GM10266 (cell line): ENCODE measurements at regions not wholly inside any gene's neighbourhood (a gene's known extent, or its start where the extent isn't known, plus 50 kb on each side); places are given as distances from the start of the nearest gene placed in this dataset.

Source experiments
- DNase-seq: peaks from one replicate; pipeline ENCODE4 v3.0.0; 2012; ENCODE audit errors: extremely low spot score
- TF ChIP-seq, protein P1 (sequence below): IDR thresholded peaks from 2 replicates; pipeline ENCODE4 v1.5.1; 2012; ENCODE audit warnings: mild to moderate bottlenecking, low read depth; ENCODE audit not compliant: control insufficient read depth, insufficient read depth; ENCODE audit errors: missing control alignments

DNA sequence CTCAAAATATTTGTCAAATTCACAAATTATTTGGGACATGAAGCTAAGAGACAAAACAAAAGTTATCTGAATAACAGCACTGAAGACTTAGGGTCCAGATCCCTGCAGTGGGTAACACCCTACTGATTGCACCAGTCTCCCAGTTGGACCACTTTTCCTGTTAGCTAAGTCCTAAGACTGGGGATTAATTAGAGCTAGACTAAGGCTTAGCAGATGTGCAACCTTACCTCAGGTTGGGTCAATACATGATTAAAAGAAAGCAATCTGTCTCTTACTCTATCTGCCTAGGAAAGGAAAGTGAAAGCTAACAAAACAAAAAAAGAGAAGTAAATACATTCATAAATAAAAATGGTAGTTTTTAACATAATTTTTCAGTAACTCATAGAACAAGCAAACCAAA lies 737.2 kb upstream of the CHRM3 start:
- DNase-seq, result no peak
- TF ChIP-seq, protein P1, sequence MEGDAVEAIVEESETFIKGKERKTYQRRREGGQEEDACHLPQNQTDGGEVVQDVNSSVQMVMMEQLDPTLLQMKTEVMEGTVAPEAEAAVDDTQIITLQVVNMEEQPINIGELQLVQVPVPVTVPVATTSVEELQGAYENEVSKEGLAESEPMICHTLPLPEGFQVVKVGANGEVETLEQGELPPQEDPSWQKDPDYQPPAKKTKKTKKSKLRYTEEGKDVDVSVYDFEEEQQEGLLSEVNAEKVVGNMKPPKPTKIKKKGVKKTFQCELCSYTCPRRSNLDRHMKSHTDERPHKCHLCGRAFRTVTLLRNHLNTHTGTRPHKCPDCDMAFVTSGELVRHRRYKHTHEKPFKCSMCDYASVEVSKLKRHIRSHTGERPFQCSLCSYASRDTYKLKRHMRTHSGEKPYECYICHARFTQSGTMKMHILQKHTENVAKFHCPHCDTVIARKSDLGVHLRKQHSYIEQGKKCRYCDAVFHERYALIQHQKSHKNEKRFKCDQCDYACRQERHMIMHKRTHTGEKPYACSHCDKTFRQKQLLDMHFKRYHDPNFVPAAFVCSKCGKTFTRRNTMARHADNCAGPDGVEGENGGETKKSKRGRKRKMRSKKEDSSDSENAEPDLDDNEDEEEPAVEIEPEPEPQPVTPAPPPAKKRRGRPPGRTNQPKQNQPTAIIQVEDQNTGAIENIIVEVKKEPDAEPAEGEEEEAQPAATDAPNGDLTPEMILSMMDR, result no peak

DNA sequence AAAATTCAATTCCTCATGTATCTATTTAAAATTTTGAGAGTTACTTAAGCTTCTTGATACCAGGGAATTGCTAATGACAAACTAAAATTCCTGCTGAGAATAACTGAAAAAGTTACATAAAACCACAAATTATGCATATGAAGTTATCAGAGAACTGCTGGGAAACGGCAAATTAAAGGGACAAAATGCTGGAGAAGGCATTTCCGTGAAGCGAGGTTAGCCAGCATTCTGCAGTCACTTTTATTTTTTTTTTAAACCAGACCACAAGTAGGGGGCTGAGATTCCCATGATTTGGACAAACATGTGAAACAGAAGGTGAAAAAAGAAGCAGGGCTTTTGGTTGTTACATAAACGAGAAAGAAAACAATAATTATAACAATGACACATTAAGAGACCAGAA lies 737.6 kb upstream of the CHRM3 start:
- DNase-seq, result no peak
- TF ChIP-seq, protein P1, result no peak

DNA sequence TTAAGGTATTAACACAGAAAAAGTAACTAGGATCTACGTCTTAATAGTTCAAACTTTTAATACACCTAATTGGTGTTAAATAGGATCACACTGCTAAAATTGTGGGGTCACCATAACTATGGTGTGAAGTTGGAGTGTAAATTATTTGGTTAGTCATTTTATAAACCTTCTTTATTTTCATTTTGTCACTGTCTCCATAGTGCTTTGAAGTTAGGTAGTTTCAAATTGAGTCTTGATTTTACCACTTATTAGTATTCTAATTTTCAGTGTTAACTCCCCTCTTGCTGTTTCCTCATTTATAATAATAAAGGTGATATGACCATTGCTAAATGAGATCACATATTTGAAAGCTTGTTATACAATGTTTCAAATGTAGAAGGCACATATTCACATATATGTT lies 738.1 kb upstream of the CHRM3 start:
- no peak for DNase-seq
- TF ChIP-seq, protein P1, result no peak

DNA sequence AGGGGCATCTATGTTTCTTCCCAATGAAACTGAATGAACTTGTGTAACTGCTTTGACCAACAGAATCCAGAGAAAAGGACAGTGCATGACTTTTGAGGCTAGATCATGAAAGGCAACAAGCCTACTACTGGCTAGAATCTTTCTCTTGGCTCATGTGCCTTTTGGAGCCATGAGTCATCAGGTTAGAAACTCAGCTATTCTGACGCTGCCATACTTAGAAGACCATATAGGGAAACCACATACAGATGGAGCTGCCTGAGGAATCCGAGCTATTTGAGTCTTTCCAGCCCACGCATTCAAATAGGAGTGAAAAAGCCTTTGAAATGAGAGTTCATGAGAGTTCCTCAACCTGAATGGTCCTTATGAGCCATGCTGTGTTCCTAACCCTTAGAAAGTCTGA lies 738.5 kb upstream of the CHRM3 start:
- no peak for DNase-seq
- TF ChIP-seq, protein P1, result no peak

DNA sequence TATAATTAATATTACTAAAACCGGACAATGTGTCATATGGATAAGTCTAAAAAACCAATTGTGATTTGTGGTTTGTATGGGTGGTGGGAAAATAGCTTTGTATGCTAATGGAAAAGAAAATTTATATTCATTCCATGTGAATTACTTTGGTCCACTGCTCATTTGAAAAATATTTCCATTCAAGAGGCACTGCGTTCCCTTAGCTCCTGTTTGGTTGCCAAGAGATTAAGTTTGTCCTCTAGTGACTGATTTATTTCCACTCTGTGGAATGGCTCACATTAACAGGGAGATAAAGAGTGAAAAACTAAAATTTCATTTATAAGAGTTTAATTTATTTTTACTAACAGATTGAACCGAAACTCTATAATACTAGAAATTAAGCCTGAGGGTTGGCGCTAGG lies 744.1 kb upstream of the CHRM3 start:
- TF ChIP-seq, protein P1, result no peak
- no peak for DNase-seq

DNA sequence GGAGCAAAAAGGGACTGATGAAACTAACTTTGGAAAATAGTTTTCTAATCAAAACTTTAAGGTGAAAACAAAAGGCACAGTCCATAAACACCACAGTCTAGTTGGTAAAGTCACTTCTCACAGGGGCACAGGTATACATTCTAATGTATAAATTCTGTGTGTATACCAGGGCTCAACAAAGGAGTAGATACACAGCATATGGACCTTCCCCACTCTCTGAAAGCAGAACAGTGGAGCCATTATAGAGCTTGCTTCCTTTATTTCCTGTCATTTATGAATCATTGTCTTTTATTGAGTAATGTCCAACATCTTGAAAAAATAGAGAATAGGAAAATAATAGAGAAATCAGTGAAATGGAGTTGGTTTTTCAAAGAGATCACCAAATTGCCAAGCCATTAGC lies 746.5 kb upstream of the CHRM3 start:
- DNase-seq, result no peak
- TF ChIP-seq, protein P1, result no peak

DNA sequence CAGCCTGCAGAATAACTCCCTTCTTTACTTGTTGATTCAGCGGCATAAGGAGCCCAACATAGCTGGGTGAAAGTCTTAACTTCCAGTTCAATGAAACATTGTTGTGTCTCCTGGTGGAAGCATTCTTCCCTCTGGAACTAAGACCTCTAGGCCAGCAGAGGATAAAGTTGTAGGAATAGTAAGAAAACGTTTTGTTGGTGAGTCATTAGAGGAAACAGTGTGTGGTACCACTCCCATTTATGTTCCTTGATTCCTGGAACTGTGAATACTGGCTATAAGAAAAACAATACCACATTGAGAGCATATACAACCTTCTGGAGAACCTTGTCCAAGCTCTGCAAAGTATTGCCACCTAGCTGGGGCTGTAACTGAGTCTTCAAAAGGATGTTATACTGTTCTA lies 737.4 kb upstream of the ZP4 start:
- no peak for DNase-seq

More for the DNA sequence above, 737.4 kb upstream of the ZP4 start:
- TF ChIP-seq, protein P1, result no peak
